GM21515 (cell line): ENCODE measurements at regions not wholly inside any gene's neighbourhood (a gene's known extent, or its start where the extent isn't known, plus 50 kb on each side); places are given as distances from the start of the nearest gene placed in this dataset.

Experiments
- ATAC-seq: cut with Tn5 transposase; IDR thresholded peaks from one replicate; pipeline ENCODE4 v1.9.1; 2021; ENCODE audit not compliant: unreplicated experiment

DNA sequence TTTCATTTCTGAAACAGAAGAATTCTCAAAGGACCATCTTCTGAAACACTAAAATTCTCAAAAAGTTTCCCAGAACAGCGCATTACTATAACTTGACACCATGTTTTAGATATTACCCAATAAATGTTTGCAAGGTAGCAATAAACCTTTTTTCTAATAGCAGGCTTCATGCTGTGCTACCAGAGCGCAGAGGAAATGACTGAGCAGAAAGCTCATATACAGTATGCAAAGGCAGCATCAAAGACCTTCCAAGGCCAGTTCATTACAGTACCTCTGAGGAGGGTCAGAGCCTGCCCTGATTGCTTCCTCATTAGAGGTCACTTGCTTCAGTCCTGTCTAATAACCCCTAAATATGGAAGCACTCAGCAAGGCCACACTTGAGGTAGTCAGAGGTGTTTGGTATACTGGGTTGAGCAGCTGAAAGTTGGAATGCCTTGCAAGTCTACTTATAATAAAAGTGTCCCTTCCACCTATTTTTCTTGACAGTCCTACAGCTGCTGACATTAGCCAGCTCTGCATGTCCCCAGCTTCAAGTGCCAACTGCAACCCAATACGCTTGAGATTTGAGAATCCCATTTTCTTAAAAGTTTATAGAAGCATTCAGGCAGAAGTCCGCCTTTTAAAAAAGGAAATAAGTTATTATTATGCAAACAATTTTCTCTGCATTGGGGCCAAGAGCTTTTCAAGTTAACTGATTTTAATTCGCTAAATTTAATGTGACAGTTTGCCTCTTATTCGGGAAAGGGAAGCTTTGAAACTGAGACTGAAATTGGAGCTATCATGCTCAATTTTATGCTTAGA is 207.2 kb downstream of the ZC3H11B start:
- ATAC-seq = no peak

GRCh38 chr1:219404629-219405028 is 208.3 kb downstream of the ZC3H11B start:
- ATAC-seq = no peak

- no peak for ATAC-seq
These were observed 210.0 kb downstream of the ZC3H11B start for GRCh38 chr1:219402925-219403324.

- no peak for ATAC-seq
These were observed 210.9 kb downstream of the ZC3H11B start for GRCh38 chr1:219401724-219402625.

- ATAC-seq = no peak
These were observed 213.5 kb downstream of the ZC3H11B start for GRCh38 chr1:219399446-219399845.

DNA sequence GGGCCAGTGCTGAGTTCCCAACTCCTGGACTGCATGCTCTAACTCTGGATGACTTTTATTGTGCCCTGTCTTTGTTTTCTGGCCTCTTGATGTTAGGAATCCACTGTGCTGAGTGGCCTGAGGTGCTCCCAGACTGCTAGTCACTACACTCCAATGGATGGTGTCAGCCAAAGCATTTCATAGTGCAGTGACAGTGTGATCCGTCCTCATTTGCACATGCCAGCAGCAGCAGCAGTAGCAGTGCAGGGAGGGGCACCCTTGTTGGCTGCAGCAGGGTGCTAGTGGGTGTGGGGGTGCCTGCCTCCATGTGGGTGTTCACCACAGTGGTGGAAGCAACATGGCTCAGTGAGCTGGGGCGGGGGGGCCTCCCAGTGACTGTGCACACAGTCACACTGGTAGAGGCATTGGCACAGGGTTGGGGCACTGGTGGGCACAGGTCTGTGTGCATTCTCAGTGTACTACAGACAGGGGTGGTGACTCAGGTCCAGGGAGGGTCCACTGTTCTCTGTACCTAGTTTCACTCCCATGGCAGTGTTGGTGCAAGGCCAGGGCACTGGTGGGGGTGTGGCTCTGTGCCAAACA is 214.0 kb downstream of the ZC3H11B start:
- no peak for ATAC-seq

GRCh38 chr1:219397511-219397910 is 215.4 kb downstream of the ZC3H11B start:
- ATAC-seq = no peak

DNA sequence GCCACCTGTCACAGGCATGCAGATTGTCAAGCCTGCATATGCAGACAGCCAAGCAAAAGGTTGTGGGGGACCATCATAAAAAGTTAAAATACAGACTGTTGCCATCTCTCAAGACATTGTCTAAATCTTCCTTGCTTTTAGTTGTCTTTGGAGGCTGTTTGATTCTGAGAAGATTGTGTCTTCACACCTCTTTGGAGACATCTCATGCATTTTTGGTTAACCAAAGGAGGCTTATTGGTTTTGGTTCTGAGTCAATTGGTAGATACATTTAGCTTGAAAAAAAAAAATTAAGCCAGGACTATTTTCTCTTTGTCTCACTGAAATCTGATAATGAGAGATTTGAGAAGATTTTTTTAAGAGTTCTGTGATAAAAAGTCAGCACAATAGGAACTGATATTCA is 217.6 kb downstream of the LYPLAL1 start:
- ATAC-seq = no peak

GRCh38 chr1:219387211-219387610 is 213.5 kb downstream of the LYPLAL1 start:
- ATAC-seq = no peak

- ATAC-seq = peak; percentile 92
These were observed 212.2 kb downstream of the LYPLAL1 start for GRCh38 chr1:219385787-219386427.

- no peak for ATAC-seq
These were observed 209.6 kb downstream of the LYPLAL1 start for GRCh38 chr1:219383281-219383680.

GRCh38 chr1:219381396-219381795 is 207.7 kb downstream of the LYPLAL1 start:
- ATAC-seq = no peak

DNA sequence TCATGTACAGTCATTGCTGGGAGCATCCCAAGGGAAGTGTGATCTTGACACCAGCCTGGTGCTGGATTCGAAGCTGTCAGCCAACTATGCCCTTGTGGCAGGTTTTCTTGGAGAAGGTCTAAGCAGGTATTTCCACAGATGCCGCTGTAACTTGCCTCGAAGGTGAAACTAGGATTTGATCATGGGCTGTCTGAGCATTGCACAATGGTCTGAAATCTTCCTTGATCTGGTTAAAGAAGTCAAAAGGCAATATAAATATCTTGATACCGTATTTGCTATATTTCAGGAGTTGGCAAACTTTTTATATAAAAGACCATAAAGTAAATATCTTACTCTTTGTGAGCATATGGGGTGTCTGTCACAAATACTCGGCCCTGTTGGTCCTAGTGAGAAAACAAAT is 206.8 kb downstream of the LYPLAL1 start:
- ATAC-seq = no peak

DNA sequence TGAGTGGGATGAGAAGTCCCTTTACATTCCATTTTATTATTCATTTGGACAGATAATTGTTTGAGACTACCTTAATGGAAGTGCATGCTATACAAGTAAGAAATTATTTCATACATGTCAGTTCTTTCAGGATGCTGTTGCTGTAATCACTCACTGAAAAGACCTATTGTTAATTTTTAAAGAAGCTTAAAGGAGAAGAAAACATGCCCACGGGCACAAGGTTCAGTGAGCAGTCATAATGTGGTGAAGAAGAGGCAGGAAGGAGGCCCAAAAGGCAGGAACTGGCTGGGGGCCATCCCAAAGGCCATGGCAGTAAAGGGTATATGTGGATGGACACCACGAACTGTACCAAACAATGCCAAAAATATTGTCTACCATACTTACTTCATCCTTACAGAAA is 206.0 kb downstream of the LYPLAL1 start:
- ATAC-seq = no peak

GRCh38 chr1:219374636-219375035 is 201.0 kb downstream of the LYPLAL1 start:
- ATAC-seq = no peak

GRCh38 chr1:219374046-219374566 is 200.4 kb downstream of the LYPLAL1 start:
- ATAC-seq = no peak

DNA sequence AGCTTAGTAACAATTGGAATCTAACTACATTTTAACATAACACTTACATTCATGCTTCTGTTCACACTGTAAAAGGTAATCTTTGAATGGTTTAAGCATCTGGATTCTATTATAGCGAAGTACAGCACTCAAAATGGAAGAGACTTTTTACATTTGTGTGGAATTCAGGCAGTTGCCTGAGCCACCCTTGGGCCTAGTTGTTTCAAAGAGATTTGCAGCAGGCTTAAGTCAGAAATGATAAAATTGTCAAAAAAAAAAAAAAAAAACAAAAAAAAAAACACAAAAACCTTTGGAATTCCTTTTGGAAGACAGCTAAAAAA is 199.9 kb downstream of the LYPLAL1 start:
- no peak for ATAC-seq

DNA sequence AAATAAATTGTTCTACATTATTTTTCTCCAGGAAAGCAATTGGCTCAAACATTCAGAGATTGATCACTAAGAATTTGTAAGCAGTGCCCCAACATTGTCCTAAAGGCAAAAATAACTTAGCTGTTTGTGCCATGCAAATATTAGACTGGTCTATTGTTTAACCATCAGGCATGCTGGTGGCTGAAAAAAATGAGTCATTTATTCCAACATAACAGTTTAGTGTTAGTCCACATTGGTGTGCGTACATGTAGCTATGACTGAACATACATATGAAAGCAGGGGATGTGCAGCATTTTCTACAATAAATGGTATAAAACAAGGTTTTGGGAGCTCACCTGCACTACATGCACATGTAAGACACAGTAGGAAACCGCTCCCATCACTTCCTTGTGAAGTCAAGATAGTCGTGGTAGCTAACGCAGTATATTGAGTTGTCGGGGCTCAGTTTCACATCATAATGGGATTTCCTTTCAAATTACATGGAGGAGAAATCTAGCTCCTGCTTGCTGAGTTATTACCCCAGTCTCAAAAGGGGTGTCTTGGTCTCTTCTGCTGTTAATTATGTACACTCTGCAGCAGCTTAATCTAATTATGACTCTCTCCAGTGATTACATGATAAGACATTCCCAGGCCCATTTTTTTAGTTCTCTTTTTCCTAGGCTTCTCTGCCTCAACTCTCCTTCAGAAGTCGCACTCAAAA is 199.4 kb downstream of the LYPLAL1 start:
- no peak for ATAC-seq

DNA sequence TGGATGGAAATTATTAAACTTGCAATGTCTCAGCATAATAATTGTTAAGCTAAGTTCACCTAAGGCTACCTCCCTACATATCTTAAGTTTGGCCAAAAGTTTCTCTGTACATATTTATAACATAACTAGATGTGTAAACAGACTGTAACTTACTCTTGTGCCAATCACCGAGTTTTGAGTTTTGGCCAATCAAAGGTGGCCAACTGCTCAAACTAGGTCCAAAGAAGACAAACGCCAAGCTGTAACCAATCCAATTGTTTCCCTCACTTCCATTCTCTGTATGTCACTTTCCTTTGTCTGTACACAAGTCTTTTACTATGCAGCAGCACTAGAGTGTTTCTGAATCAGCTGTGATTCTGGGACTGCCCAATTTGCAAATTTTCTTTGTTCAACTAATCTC is 197.8 kb downstream of the LYPLAL1 start:
- ATAC-seq = no peak

GRCh38 chr1:219367496-219367895 is 193.8 kb downstream of the LYPLAL1 start:
- no peak for ATAC-seq

- no peak for ATAC-seq
These were observed 191.8 kb downstream of the LYPLAL1 start for GRCh38 chr1:219365451-219365850.
